ENCODE measurements at regions not wholly inside any gene's neighbourhood (a gene's known extent, or its start where the extent isn't known, plus 50 kb on each side); places are given as distances from the start of the nearest gene placed in this dataset.
"Not testable (repeated sequence)": the region's sequence is repeated elsewhere in the genome, so short reads cannot be mapped to it uniquely, and the experiment has no call there.

DNA sequence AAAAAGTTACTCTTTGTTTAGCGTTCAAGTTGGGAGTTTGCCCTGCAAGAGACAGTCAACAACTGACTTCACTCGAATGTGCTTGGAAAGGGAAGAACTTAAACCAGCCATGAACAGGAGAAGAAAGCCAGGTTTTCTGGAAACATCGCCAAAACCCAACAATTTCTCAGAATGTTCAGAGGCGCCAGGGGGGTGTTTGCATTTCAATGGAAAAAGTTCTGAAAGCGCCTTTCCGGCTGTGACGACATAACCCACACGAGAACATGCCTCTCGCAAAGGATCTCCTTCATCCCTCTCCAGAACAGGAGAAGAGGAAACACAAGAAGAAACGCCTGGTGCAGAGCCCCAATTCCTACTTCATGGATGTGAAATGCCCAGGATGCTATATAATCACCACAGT lies 78.1 kb upstream of the ADGRA3 start:
- TF ChIP-seq, protein P1, sequence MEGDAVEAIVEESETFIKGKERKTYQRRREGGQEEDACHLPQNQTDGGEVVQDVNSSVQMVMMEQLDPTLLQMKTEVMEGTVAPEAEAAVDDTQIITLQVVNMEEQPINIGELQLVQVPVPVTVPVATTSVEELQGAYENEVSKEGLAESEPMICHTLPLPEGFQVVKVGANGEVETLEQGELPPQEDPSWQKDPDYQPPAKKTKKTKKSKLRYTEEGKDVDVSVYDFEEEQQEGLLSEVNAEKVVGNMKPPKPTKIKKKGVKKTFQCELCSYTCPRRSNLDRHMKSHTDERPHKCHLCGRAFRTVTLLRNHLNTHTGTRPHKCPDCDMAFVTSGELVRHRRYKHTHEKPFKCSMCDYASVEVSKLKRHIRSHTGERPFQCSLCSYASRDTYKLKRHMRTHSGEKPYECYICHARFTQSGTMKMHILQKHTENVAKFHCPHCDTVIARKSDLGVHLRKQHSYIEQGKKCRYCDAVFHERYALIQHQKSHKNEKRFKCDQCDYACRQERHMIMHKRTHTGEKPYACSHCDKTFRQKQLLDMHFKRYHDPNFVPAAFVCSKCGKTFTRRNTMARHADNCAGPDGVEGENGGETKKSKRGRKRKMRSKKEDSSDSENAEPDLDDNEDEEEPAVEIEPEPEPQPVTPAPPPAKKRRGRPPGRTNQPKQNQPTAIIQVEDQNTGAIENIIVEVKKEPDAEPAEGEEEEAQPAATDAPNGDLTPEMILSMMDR (IDR thresholded peaks at IDR 0.05; ENCODE audit: insufficient read depth, low read depth, low read length) = no peak
- no peaks in the 10 kb centered on the region for H3K27me3 ChIP-seq (ENCODE audit: control insufficient read depth, insufficient read depth, low read length)
- no peak for DNase-seq (ENCODE audit: low read depth)
- H3K36me3 ChIP-seq (ENCODE audit: control insufficient read depth, insufficient read depth, low read length) = no peaks in the 10 kb centered on the region
- ChIA-PET POLR2A (no interaction called here), CTCF (no interaction called here)
- H3K4me3 ChIP-seq (ENCODE audit: low read depth, low read length) = no peak overlapping the region

DNA sequence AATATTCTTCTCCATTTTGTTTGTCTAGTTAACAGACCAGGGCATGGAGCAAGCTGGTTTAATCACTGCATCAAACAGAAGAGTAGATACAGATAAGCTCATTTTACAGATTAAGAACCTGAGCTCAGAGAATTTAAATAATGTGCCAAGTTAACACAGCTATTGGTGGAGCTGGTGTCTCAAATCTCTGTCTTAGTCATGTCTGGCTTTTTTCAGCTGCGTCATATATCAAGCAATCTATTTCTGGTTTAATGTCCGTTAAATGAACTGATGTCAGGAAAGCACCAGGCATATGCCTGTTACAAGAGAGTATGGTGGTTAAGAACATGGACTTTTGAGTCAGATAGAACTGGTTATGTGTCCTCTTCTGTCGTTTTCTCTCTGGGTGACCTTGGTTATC lies 79.8 kb upstream of the ADGRA3 start:
- ChIA-PET POLR2A (no interaction called here), CTCF (no interaction called here)
- Histone ChIP-seq H3K4me3 (ENCODE audit: low read depth, low read length) (no peak overlapping the region), H3K36me3 (ENCODE audit: control insufficient read depth, insufficient read depth, low read length) (no peaks in the 10 kb centered on the region), H3K27me3 (ENCODE audit: control insufficient read depth, insufficient read depth, low read length) (no peaks in the 10 kb centered on the region)
- TF ChIP-seq, protein P1 (IDR thresholded peaks at IDR 0.05; ENCODE audit: insufficient read depth, low read depth, low read length) = no peak
- DNase-seq (ENCODE audit: low read depth) = no peak

DNA sequence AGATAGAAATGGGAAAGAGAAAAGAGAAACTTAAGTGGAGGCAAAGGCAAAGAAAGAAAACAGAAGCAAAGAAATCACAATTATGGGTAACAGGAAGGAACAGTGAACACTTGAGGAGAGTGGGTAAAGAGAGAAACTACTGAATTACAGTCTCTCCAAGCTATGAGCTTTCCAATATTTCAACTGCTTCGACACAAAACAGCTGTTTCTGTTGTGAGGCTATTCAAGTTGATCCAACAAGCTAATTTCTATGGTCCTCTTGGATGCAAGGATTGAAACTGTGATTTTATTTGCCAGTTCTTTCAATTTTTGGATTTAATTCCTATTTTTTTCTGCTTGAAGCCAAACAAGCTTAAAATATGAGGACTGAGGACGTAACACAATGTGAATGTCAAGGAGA lies 80.5 kb upstream of the ADGRA3 start:
- DNase-seq (ENCODE audit: low read depth) = no peak
- Histone ChIP-seq H3K4me3 (ENCODE audit: low read depth, low read length) (no peak overlapping the region), H3K27me3 (ENCODE audit: control insufficient read depth, insufficient read depth, low read length) (no peaks in the 10 kb centered on the region), H3K36me3 (ENCODE audit: control insufficient read depth, insufficient read depth, low read length) (no peaks in the 10 kb centered on the region)
- ChIA-PET POLR2A (no interaction called here), CTCF (no interaction called here)
- TF ChIP-seq, protein P1 (IDR thresholded peaks at IDR 0.05; ENCODE audit: insufficient read depth, low read depth, low read length) = no peak

DNA sequence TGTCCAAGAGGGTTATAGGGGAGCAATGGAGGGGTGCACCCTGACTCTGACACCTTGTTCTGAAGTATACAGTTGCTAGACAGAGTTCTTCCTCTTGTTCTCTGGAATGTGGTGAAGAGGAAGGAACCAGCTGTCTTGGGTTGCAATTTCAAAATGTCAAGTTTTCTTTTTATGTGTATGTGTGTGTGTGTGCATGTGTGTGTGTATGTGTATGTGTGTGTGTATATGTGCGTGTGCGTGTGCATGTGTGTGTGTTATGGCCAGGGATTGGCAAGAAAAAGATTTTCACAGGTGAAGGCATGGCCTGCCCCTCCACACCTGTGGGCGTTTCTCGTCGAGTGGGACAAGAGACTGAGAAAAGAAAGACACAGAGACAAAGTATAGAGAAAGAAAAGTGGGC lies 81.6 kb upstream of the ADGRA3 start:
- POLR2A ChIA-PET = no interaction called here
- no peaks in the 10 kb centered on the region for H3K36me3 ChIP-seq (ENCODE audit: control insufficient read depth, insufficient read depth, low read length)
- H3K27me3 ChIP-seq (ENCODE audit: control insufficient read depth, insufficient read depth, low read length) = no peaks in the 10 kb centered on the region
- TF ChIP-seq, protein P1 (IDR thresholded peaks at IDR 0.05; ENCODE audit: insufficient read depth, low read depth, low read length) = no peak
- CTCF ChIA-PET = no interaction called here
- no peak for DNase-seq (ENCODE audit: low read depth)
- no peak overlapping the region for H3K4me3 ChIP-seq (ENCODE audit: low read depth, low read length)

DNA sequence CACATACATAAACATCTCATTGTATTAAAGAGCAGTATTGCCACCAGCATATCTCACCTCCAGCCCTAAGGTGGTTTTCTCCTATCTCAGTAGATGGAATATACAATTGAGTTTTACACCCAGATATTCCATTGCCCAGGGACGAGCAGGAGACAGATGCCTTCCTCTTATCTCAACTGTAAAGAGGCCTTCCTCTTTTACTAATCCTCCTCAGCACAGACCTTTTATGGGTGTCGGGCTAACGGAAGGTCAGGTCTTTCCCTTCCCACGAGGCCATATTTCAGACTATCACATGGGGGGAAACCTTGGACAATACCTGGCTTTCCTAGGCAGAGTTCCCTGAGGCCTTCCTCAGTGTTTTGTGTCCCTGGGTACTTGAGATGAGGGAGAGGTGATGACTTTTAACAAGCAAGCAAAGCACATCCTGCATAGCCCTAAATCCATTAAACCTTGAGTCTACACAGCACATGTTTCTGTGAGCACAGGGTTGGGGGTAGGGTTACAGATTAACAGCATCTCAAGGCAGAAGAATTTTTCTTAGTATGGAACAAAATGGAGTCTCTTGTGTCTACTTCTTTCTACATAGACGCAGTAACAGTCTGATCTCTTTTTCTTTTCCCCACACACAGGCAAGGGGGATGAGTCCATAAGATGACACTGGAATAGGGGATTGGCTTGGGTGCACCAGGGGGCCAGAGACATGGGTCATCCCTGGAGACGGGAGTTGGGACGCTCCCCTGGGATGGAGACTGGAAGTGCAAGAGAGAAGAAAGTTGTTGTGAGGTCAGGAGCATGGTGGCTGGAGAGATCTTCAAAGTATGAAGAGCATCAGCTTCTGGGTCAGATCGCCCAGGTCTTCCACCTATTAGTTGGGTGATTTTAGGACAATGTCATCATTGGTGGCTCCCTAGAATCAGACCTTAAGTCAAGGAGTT lies 82.5 kb upstream of the ADGRA3 start:
- H3K4me3 ChIP-seq (ENCODE audit: low read depth, low read length); POLR2A ChIA-PET; H3K36me3 ChIP-seq (ENCODE audit: control insufficient read depth, insufficient read depth, low read length); H3K27me3 ChIP-seq (ENCODE audit: control insufficient read depth, insufficient read depth, low read length); DNase-seq (ENCODE audit: low read depth); CTCF ChIA-PET: not testable (repeated sequence)

DNA sequence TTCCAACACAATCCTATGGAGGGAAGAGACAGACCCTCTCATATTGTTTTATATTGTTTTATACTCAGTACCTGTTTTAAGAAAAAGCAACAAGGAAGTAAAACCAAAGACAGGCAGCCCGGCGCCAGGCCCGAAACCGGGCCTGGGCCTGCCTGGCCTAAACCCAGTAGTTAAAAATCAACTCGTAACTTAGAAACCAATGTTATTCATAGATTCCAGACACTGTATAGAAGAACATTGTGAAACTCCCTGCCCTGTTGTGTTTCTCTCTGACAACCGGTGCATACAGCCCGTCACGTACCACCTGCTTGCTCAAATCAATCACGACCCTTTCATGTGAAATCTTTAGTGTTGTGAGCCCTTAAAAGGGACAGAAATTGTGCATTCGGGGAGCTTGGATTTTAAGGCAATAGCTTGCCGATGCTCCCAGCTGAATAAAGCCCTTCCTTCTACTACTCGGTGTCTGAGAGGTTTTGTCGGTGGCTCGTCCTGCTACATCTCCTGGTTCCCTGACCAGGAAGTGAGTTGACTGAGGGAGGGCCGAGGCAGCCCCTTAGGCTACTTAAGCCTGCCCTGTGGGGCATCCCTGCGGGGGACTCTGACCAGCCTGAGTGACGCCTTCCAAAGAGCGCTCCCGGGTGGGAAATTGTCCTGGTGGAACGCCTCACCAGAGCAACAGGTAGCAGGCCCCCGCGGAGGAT lies 83.5 kb upstream of the ADGRA3 start:
- H3K36me3 ChIP-seq (ENCODE audit: control insufficient read depth, insufficient read depth, low read length); POLR2A ChIA-PET; H3K27me3 ChIP-seq (ENCODE audit: control insufficient read depth, insufficient read depth, low read length); DNase-seq (ENCODE audit: low read depth); CTCF ChIA-PET; H3K4me3 ChIP-seq (ENCODE audit: low read depth, low read length): not testable (repeated sequence)

DNA sequence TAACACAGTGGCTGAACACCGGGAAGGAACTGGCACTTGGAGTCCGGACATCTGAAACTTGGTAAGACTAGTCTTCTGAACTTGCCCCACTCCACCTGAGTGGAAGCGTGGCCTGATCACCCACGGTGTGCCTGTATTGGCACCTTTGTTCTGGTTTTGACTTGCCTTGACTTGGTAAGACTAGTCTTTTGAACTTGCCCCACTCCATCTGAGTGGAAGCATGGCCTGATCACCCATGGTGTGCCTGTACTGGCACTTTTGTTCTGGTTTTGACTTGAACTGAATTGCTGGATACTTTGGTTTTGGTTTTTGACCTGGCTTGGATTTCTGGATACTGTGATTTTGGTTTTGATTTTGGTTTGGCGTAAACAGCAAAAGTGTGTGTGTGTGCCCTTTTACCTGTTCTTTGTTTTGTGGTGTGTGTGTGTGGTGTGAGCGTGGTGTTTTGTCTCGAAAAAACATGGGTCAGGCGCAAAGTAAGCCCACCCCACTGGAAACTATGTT lies 84.1 kb upstream of the ADGRA3 start:
- POLR2A ChIA-PET; CTCF ChIA-PET; DNase-seq (ENCODE audit: low read depth); H3K27me3 ChIP-seq (ENCODE audit: control insufficient read depth, insufficient read depth, low read length); H3K4me3 ChIP-seq (ENCODE audit: low read depth, low read length); H3K36me3 ChIP-seq (ENCODE audit: control insufficient read depth, insufficient read depth, low read length): not testable (repeated sequence)

DNA sequence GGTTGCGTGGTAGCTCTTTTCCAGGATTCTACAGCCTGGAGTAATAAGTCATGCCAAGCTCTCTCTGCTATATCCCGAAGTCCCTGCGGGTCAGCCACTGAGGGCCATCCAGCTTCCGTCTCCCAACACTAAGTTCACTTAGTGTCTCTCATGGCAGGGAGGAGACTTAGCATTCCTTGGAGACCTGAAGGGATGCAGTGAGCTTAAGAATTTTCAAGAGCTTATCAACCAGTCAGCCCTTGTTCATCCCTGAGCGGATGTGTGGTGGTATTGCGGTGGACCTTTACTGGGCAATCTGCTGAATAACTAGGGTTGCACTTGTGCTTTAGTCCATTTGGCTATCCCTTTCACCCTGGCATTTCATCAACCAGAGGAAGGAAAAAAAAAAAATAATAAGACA lies 85.8 kb upstream of the ADGRA3 start:
- CTCF ChIA-PET; DNase-seq (ENCODE audit: low read depth); H3K27me3 ChIP-seq (ENCODE audit: control insufficient read depth, insufficient read depth, low read length); H3K36me3 ChIP-seq (ENCODE audit: control insufficient read depth, insufficient read depth, low read length); POLR2A ChIA-PET; H3K4me3 ChIP-seq (ENCODE audit: low read depth, low read length): not testable (repeated sequence)

Data from BJ (cell line).